ENCODE measurements at regions not wholly inside any gene's neighbourhood (a gene's known extent, or its start where the extent isn't known, plus 50 kb on each side); places are given as distances from the start of the nearest gene placed in this dataset.

DNA sequence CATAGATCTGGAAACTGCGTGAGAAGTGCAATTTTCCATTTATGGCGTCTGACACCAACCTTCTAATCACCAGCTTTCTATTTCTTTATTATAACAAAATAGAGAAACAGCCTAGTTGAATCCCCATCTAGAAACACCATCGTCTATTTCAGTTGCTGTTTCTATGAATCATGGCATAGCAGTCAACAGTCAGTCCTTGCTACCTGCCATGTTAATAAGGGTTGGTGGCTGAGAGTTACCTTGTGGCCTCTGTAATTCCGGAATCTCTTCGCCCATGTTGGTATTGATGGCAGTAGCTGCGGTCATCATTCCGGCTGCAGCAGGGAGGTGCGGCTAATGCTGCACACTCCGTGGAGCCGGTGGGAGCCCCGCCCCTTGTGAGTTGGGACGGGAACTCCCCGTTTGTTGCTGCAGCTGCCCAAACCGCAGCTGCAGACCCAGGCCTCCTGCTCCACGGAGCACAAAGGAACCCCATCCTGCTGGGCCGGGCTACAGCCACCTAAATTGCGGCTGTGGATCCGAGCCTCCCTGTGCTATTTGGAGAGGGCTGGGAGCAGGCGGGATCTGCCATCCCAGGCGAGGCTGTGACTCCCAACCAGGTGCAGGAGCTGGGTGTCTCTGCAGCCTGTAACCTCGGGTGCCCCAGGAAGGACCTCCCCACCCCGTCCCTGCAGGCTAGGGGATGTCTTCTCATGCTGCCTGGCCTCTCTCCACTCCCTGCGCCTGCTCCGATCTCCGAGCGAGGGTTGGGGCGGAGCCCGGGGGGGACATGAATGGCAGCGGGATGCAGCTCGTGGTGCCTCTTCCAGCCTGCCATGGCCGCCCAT, 115.4 kb upstream of the STK26 start:
- no peak for DNase-seq

DNA sequence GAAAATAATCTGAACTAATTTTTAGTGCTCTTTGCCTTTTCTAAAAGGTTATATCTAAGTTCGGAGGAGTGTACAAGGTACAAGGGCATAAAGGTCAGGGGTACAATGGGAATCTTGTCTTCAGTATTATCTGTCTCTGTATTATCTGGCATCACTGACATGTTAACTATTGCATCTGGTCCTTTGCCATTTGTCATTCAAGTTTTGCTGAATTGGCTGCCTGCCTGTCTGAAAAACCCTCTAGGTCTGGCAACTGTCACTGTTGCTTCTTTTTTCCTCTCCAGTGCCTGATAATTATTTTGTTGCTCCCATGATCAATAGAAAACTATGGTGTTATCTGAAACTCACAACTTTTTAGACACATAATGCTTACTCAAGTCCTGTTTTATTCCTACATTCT, 112.5 kb upstream of the STK26 start:
- DNase-seq: no peak

DNA sequence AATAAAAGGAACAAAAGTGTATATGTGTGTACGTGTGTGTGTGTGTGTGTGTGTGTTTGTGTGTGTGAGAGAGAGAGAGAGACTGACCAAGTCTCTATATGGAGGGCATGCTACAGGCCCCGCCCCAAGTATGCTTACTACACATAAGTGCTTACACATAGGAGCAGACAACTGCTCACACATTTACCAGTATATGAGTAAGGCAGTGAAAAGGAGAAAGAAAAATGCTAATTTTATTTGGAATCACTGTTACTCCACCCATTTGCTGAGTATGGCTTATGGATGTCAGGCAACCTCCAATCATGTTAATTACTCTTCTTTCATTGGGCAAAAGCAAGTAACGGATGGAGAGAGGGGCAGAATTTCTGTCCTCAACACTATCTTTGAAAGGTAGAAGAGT, 107.6 kb upstream of the STK26 start:
- no peak for DNase-seq

DNA sequence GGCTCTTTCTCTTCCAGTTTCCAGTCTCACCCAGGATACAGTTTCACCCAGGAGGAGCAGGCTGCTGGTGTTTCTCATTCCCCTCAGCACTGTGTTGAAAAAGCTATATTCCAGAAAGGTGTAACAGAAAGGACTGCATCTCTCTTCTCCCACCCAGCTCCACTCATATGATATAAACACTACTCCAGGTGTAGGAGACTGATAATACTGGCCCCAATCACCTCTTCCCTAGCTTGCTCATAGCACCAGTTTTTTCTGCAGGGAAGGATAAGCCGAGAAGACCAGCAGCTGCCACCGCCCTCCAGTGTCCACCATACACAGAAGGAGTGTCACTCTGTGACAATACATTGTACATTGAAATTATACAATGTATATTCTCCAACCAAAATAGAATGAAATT, 105.5 kb upstream of the STK26 start:
- DNase-seq: no peak

DNA sequence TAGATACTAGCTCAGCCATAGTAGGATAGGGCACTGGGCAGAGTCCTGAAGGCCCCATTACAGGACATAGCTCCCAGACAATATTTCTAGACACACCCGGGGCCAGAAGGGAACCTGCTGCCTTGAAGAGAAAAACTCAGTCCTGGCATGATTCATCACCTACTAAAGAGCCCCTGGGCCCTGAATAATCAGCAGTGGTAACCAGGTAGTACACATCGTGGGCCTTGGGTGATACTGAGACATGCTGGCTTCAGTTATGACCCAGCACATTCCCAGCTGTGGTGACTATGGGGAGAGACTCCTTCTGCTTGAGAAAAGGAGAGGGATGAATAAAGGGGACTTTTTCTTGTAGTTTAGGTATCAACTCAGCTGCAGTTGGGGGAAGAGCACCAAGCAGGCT, 104.3 kb upstream of the STK26 start:
- DNase-seq: no peak

DNA sequence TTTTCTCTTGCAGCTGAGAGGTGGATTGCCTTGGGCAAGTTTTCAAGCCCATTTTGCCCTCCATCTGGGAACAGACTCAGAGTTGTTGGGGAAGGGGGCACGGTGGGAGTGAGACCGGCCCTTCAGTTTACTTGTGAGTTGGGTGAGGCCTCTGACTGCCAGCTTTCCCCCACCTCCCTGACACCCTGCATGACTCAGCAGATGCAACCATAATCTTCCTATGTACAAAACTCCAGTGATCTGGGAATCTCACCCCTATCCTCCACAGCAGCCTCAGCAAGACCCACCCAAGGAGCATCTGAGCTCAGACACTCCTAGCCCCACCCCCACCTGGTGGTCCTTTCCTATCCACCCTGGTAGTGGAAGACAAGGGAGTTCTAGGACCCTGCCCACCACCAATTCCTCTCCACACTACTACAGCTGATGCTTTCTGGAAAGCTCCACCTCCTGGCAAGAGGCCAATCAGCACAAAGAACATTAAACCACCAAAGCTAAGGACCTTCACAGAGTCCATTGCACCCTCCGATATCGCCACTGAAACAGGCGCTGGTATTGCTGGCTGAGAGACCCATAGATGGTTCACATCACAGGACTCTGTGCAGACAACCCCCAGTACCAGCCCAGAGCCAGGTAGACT, 99.4 kb upstream of the STK26 start:
- DNase-seq: no peak

DNA sequence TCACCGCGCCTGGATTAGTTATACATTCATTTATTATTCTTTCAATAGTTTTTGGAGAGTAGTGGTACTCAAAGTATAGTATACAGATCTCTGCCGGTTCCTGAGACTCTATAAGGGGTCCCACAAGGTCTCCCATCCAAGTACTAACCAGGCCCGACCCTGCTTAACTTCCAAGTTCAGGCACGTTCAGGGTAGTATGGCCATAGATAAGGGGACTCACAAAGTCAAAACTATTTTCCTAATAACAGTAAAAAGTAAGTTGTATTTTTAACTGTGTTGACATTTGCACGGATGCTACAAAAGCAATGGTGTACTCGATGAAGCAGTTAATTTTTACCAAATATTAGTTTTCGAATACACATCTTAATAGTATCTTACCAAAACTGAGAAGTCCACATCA, 84.4 kb upstream of the STK26 start:
- no peak for DNase-seq

DNA sequence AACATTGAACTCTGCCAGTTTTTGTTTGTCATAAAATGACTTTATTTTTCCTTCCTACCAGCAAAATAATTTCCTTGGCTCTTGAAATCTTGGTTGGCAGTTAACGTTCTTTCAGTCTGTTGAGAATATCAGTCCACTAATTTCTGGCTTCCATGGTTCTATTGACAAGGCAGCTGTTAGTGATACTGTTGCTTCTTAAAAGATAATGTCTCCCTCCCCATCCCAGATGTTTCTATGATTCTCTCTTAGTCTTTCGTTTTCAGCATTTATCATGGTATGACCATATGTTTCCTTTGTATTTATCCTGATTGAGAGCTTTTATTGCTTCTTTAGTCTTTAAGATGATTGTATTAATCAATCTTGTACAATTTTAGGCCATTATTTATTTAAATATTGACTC, 81.1 kb upstream of the STK26 start:
- no peak for DNase-seq

DNA sequence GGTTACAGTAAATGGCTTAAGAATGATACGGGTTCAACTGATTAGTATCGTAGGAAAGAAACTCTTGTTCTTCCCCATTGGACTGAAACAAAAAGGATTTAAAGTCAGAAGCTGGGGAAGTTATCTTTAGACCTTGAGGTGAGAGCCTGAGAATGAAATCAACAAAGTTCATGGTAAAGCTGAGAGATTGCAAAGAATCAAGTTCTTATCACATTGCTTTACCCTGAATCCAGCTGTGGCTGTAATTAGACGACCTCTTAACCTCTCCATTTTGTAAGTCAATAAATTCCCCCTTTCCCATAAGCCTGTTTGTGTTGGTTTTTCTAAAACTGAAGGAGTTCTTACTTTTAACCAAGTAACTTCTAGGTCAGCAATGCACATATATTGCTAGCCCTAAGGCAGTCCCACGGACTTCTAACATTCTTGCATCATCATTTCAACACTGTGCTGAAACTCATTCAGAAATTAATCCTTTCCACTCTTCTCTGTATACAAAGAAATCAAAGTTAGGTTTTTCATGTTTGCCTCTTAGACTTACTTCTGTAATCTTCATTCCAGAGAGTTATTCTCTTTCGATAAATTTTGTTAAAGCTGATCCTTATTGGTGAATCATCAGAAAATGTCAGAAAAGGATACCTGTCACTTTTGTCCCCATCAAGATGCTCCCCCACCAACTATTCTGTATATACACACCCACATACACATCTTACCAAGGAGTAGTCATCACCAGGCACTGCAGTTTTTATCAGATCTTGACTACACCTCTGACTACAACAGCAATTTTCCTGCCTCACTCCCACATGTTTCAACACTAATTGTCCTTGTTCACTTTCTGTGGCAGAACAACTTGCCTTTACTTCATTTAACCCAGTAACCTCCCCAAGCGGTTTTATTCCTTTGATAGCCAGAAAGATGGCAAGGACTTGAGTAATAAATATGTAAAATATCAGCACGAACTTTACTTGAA, 77.9 kb upstream of the STK26 start:
- DNase-seq: no peak

DNA sequence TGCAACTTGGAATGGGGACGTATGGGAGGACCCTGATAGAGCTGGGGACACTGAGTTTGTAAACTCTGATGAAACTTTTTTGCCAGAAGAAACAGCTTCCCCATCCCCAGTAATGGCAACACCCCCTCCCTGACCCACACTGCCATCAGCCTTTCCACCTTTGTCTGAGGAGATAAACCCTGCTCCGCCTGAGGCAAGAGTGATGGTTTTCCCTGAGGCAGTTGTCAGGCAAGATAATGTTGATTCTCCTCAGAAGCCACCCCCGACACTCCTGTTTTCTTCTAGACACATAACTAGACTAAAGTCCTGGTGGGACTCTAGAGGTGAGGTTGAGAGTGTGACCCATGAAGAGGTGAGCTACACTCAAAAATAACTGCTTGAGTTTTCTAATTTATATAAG, 71.9 kb upstream of the STK26 start:
- no peak for DNase-seq

DNA sequence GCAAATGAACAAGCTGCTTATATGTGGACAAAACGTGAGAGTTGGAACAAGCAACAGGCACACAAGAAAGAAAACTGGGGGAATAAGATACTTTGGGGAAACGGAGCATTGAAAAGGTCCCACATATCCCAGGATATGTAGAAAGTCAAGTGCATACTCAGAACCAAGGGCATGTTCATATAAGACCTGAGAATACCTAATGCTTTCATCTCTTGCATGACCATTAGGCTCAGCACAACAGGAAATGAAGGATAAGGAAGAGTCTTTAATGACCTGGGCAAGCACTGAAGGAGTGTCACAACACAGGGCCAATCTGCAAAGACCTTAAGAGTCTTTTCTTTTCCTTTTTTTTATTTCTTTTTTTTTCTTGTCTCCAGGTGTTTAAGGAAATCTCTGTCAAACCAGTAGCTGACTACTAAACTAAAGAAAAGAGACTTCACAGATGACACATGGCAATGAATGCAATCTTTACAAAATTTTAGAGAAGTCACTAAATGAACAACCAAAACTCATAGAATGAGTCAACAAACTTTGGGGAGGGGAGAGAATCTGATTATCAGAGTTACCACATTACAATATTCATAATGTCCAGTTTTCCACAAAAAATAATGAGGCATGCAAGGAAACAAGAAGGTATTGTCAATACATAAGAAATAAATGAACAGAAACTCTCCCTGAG, 67.9 kb upstream of the STK26 start:
- DNase-seq: no peak

DNA sequence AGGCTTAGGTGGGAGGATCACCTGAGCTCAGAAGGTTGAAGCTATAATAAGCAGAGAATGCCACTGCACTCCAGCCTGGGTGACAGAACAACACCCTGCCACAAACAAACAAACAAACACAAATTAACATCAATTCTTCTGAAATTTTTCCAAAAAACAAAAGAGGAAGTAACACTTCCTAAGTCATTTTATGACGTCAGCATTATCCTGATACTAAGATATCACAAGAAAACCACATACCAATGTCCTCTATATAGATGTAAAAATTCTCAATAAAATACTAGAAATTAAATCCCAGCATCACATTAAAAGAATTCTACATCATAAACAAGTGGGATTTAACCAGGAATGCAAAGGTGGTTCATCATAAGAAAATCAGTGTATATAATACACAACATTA, 64.4 kb upstream of the STK26 start:
- no peak for DNase-seq

DNA sequence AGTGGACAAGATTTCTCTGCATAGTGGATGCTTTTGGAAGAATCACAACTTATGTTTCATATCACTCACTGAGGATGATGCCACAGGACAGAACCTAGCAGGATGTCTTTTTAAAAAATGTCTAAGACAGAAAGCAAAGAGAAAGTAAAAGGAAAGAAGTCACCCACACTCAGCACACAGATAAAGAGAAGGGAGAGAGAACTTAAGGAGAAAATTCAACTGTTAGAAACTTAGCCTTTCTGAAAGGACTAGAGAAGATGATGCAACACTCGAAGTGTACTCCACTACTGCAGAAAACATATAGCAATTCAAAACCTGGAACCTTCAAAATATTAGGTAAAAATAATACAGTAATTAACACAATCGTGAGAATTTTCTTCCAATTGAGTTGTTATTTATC, 52.8 kb upstream of the STK26 start:
- DNase-seq: no peak
